ENCODE measurements at regions not wholly inside any gene's neighbourhood (a gene's known extent, or its start where the extent isn't known, plus 50 kb on each side); places are given as distances from the start of the nearest gene placed in this dataset.

GRCh38 chr17:416293-417206 is 63.9 kb upstream of the RPH3AL start:
- intact Hi-C loops (cut with DNase I) = no loop called here

DNA sequence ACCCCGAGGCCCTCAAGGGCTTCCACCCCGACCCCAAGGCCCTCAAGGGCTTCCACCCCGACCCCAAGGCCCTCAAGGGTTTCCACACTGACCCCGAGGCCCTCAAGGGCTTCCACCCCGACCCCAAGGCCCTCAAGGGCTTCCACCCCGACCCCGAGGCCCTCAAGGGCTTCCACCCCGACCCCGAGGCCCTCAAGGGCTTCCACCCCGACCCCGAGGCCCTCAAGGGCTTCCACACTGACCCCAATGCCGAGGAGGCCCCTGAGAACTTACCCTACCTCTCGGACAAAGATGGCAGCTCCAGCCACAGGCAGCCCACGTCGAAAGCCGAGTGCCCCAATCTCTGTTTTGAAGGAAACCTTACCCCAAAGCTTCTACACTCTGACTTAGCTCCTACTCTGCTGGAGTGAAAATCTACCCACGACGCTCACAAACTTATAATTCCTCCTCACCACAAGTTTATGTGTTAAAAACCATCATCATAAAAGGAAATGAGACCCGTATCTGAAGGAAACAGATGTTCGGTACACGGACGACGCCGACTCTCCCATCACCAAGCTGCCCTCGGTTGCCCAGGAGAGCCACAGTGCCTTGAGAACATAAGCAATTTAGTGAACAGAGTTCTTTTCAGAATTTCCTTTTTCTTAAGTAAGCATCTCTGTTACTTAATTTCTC is 61.2 kb upstream of the RPH3AL start:
- DNase-seq = no peak
- intact Hi-C loops (cut with DNase I) = loop anchor here (5.0 kb wide), 1 partner anchor 288 kb away; no protein-coding TSS in a partner anchor

More at GRCh38 chr17:416293-417206, 63.9 kb upstream of the RPH3AL start:
- no peak for DNase-seq

DNA sequence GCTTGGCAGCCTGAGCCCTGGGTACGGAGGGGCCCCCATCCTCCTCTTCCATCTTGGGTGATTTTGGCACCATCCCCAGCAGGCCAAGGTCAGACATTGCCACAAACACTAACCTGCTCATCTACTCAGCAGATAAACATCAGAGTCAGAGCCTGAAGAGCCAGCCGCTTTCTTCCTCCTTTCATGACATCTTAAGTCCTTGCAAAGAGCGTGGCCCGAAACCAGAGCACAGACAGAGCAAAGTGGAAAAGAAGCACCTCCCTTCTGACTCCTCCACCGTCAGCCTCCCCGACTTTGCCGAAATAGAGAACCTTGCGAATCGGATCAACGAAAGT is 60.4 kb upstream of the RPH3AL start:
- DNase-seq = no peak
- intact Hi-C loops (cut with DNase I) = loop anchor here (5.0 kb wide), 1 partner anchor 289 kb away; no protein-coding TSS in a partner anchor

DNA sequence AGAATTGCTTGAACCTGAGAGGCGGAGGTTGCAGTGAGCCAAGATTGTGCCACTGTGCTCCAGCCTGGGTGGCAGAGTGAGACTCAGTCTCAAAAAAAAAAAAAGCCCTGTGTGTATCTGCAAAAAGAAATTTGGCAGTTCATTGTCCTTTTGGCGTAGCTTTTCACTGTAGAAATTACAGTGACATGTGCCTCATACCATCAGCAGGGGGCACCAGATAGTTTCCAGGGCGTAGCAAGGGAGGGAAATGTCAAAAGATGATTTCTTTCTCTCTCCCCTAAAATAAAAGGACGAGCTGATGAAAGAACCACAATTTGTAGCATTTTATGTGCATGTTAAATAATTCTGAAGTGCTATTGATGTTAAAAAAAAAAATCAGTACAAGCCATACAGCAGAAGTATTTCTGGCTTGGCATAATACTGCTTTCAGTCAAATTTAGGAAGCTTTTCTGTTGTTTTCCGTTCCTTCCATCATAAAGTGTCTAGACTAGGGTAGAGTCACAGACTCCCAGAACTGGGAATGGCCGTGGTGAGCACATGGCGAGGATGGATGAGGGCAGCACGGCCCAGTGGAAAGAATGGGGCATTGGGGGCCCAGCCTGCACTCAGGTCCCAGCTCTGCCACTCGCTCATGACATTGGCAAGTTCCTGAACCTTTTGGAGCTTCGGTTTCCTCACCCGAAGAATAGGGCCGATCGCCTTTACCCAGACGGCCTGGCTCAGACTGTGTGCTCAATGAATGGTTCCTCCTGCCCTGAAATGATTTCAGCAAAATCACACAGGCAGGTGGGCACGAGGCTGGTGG is 59.8 kb upstream of the RPH3AL start:
- intact Hi-C loops (cut with DNase I) = loop anchor here (5.0 kb wide), 1 partner anchor 290 kb away; no protein-coding TSS in a partner anchor
- peak in 41 of 42 donors; percentile 15 to 85 (median 64) for DNase-seq

DNA sequence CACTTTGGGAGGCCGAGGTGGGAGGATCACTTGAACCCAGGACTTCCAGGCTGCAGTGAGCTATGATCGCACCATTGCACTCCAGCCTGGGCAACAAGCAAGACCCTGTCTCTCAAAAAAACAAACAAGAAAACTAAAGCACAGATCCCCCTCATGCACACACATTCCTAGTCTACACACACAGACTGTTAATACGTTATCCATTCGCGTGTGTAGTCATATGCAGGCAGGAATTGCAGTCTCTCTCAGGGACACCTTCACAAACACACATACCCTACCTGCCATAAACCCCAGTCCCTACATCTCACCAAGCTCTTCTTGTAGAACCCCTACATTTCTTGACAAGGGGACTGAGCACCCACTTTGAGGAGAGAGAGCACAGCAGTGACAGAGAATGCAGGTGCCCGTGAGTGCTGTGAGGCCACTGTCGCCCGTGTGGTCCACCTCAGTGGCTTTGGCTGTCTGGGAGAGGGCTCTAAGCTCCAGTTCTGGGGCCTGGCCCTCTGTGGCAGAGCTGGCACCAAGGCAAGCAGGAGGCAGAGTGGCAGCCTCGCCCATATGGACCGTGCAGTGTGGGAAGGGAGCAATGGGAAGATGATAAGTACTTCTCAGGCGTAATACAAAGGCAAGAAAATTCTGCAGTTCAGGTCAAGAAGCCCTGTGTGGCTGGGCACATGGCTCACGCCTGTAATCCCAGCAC is 59.0 kb upstream of the RPH3AL start:
- no peak for DNase-seq
- intact Hi-C loops (cut with DNase I) = loop anchor here (5.0 kb wide), 1 partner anchor 291 kb away; no protein-coding TSS in a partner anchor

DNA sequence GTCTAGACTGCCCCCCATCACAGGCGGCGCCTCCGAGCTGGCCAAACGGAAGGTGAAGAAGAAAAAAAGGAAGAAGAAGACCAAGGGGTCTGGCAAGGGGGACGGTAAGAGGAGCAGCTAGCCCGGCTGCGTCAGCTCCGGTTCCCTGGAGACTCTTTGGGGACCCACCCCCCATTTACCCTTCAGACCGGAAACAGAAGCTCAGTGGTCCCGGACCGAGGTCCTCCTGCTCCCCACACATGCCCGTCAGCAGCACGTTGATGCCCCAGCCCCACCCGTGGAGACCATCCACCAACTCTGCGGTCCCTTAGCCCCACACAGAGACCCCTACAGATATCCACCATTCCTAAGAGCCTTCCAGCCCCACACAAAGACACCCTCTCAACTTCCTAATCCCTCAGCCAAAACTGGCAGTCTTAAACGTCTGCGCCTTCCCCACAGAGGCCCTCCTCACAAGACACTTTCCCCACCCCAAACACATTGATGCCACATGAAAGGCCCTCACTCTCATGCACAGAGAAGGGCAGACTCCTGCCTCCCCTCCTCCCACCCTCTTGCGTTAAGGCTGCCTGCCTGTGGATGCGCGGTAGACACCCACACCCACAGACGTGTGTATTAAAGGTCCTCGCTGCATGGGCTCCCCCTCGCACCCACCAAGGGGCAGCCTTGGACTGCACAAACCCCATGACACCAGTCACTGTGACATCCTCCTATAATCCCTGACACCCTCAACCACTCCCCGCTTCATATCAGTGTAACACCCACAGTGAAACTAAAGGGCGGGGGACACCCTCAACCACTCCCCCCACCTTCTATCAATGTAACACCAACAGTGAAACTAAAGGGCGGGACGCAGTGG is 58.2 kb upstream of the RPH3AL start:
- intact Hi-C loops (cut with DNase I) = loop anchor here (5.0 kb wide), 1 partner anchor 292 kb away; no protein-coding TSS in a partner anchor
- peak in 27 of 42 donors; percentile 7 to 59 (median 30) for DNase-seq

DNA sequence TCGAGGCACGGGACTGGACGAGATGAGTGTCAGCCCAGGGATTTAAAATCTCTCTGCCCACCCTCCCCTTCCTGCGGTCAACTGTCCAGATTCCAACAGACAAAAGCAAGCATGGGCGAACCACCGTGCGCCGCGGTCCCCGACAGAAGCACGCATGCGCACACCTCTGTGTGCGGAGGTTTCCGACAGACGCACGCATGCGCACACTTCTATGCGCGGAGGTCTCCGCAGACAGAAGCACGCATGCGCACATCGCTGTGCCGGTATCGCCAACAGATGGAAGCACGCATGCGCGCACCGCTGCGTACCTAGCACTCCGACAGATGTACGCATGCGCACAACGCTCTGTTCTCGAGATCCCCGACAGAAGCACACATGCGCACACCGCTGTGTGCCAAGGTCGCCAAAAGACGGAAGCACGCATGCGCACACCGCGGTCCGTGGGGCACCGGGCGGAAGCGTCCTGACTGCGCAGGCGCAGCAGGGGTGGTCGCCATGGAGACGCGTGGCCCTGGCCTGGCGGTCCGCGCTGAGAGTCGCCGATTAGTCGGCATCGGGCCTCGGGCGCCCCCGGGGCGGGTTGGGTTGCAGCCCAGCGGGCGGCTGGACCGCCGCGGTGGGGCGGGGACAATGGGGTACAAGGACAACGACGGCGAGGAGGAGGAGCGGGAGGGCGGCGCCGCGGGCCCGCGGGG is 57.4 kb upstream of the RPH3AL start:
- intact Hi-C loops (cut with DNase I) = loop anchor here (5.0 kb wide), 1 partner anchor 292 kb away; no protein-coding TSS in a partner anchor
- DNase-seq = peak; percentile 89 to 99 (median 96)

DNA sequence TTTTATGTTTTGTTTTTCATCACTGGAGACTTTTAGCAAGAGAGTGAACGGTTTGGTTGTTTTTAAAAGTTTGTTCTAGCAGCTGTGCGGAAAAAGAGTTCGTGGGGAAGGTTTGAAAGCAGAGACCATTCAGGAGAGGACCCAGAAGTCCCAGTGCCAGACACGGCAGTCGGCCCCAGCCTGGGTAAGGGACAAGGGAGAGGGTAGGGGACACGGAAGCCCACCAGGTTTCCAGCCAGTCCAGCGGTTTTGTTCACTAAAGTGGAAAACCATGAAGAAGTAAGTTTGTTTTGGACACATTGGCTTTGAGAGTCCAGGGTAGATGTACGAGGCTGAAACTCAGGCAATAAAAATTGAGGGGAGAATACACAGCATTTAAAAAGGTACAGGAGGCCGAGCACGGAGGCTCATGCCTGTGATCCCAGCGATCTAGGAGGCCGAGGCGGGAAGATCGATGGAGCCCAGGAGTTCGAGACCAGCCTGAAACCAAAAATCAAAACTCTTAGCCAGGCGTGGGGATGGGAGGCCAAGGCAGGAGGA is 56.8 kb upstream of the RPH3AL start:
- intact Hi-C loops (cut with DNase I) = no loop called here
- DNase-seq = no peak

DNA sequence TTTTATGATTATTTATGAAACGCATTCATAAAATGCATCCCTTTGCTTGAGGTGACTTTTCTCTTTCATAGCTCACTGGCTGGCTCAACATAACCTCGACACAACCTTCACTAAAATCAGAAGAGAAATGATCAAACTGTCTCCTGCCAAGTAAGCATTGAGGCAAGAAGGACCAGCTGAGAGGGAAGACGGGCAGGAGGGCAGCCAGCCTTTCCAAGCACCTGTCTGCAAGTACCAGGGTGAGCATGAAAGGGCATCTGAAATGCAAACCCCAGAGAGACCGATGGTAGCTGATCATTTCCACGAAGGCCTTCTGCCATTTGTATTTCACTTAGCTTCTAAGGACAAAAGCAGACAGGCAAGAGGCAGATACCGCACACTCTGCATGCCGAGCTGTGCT is 52.1 kb upstream of the RPH3AL start:
- intact Hi-C loops (cut with DNase I) = no loop called here
- DNase-seq = no peak

Measured in head of caudate nucleus (tissue), 42 donors.